GM21723 (cell line): ENCODE measurements at regions not wholly inside any gene's neighbourhood (a gene's known extent, or its start where the extent isn't known, plus 50 kb on each side); places are given as distances from the start of the nearest gene placed in this dataset.

Experiments
- ATAC-seq: cut with Tn5 transposase; IDR thresholded peaks from one replicate; pipeline ENCODE4 v1.9.1; 2021; ENCODE audit warnings: mild to moderate bottlenecking, moderate library complexity; ENCODE audit not compliant: unreplicated experiment

DNA sequence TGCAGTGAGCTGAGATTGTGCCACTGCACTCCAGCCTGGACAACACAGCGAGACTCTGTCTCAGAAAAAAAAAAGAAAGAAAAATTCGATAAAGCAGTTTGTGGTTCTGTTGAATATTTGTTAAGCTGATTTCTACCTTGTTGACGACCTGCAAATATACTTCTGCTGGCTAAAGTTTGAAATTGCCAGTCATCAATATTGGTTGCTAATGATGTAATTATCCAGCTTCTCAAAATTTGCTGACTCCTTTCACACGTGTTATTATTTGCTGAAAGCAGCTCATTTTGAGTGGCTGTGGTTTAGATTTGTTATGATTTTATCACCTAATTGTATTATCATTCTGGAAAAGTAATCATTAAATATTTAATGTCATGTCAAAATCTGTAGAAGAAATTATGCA is 774.3 kb downstream of the QKI start:
- ATAC-seq = no peak

DNA sequence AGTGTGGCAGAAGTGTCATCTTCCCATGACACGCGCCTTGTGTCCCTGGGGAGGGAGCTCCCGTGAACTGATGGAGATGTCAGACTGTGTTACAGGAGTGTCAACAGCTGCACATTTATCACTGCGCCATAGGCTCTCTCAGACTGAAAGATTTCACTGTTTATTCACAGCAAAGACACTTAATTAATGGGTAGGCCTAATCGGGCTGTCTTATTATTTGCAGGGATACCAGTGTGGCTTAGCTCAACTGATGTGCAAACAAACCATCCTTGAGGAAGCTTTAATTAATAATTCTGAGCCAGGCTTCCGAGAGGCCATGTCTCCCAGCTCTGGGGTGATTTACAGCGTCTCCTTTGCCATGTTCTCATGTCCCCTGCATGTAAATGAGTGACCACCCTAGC is 771.0 kb downstream of the QKI start:
- ATAC-seq = no peak

DNA sequence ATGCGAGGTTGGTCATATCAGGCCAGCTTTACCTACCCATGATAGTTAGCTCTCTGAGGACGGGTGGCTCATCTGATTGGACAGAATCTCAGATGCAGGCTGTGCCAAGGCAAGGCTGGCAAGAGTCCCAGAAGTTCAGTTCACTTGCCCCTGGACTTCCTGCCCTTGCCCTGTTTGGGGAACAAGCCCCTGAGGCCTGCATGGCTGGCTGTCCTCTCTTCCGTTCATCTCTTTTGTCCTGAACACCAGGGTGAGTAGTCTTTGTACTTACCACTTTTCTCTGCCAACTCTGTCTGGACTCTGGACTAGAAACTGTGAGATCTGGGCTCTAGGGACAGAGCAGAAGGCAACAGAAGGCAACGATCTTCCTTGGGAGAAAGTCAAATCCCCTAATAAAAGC is 769.9 kb downstream of the QKI start:
- no peak for ATAC-seq

DNA sequence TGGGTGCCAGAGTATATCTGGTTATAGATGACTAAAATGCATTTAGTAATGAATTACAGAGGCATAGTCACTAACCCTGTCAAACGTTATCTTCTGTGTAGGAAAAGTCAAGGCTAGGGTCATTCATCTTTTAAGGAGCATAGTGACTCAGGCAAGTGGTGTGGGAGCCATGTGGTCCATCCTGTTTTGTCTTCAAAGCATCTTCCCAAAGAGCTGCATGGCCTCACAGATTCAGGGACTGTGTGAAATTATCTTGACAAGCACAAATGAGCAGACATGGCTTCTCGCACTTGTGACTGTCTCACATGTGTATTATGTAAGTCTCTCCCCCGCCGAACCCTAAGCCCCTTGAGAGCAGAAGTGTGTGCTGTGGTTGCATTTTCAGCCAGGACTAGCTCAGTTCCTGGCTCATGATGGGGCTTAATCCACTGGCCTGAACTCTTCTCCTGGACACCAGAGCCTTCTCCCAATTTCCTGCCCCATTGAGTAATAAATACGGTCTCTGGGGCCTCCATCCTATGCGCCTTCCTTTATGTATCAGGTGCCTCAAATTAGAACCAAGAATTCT is 769.1 kb downstream of the QKI start:
- no peak for ATAC-seq

DNA sequence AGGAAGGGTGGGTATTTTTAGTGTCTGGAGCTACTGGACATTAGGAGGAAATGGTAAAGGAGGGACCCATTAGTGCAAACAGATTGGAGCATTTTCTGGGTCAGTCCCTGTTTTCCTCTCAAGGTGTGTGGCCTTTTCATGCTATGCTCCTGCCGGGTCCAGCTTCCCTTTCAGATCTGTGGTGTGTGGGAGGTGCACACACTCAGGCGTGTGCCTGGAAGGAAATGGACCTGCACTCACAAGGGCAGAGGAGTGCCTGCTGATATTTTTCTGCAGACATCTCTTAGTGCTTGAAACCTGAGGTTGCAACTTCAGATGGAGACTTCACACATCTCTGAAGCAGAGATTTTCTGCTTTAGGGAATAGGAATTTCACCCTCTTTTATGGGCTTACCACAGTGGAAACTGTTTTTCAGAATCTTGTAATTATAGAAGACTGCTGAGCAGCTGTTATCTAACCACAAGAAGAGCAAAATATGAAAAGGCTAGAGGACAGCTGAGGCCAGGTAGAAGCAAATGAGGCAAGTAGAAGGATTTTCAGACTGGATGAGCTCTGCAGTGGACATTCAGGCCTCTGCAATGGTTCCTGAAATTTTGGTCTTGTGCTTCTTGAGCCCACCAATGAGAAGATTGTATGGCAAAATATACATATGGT is 764.3 kb downstream of the QKI start:
- ATAC-seq = no peak

DNA sequence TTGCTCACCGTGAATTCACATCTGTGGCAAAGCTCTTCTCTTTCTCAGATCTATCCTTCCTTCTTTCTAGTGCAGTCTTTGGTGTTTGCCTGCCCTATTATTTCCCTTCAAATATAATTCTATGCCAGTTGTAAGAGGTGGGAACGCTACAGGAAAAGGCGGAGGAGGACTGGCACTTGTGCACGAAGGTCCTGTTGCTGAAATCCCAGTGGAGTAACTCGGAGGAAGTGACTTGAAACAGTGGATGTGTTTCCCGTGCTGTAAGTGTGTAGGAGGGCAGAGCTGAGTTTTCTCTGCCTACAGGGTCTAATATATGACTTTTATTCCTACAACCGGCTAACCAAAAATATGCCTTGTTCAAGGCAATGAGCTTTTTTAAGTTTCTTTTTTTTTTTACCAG is 754.8 kb downstream of the QKI start:
- no peak for ATAC-seq

DNA sequence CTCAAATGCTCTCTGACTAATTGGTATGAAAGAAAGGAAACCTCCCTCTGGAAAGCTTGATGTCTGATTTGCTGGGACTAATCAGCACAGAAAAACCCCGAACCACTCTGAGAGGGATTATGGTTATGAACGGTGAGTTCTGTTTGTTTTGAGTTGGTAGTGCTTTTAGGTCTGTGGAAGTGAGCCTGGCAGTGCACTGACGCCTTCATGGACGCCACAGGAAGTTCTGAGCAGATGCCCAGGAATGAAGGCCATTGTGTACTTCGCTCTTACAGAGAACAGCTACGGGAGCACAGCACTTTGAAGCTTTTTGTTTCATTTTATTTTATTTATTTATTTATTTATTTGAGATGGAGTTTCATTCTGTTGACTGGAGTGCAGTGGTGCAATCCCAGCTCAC is 754.1 kb downstream of the QKI start:
- no peak for ATAC-seq

DNA sequence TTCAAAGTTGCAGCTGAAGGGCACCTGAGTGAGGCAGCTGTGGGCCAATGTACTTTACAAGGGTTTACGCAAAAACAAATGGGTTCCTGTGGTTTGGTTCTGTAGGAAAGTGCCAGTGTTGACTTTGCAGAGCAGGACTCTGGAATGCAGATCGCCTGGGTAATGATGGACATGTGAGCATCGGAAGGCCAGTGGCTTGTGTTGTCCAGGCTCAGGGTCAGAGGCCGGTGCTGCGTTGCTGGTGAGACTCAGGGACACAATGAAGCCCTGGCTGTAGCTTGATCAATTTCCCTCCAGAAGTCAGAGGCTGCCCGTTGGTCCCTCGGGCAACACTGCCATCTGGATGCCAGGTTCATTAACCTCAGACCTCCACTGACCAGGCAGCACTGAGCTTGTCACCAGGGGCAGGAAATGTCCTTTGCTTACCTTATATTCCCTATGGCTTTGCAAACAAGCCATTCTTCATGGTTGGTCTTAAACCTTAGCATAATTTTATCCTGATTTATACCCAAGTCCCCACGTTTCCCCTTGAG is 753.4 kb downstream of the QKI start:
- no peak for ATAC-seq

DNA sequence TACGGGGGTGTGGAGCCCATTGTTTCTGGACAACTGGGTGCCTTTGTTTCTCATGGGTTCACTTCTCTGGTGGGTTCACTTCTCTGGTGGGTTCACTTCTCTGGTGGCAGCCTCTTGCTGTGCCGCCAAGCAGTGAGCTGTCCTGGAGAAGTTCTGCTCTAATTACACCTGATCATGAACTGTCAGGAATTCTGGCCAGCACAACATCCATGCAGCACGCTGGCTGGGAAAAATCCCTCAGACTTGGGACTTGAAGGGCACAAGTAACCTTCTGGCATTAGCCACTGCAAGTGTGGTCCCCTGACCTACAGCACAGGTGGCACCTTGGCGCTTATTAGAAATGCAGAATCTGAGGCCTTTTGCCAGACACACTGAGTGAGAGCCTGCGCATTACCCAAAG is 752.5 kb downstream of the QKI start:
- ATAC-seq = no peak

DNA sequence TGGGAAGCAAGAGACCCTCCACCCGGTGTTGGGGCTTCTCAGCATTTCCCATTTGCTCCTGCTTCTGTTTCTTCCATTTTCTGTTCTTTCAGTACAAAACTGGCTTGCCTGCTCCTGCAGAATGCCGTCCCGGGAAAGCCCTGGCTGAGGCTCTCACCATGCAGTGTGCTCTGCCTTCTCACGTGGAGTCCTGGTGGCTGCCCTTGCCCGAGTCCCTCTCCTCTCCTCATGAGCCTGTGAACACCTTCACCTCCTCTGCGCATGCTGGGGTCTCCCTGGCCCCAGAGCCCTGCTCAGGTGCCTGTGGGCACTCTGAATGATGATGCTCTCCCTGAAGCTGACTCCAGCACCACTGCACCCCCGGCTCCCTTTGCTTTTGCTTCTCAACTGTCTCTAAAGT is 752.0 kb downstream of the QKI start:
- ATAC-seq = no peak

DNA sequence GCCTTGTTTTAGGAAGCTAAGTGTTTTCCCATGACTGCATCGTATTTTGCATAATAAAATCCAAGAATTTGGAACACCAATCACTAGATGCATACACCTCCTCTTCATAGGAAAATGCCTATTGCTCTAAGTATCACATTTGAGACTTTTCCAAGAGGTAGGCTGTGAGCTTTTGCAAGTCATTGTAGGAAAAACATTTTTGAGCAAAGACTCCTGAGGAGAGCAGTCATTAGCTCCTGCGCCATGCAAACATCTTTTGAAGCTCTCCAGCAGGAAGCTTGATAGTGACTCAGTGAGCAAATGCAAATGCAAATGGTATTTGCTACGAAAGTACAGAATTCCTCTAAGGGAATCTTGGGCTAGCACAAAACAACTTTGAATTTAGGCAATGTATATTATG is 750.4 kb downstream of the QKI start:
- ATAC-seq = no peak

DNA sequence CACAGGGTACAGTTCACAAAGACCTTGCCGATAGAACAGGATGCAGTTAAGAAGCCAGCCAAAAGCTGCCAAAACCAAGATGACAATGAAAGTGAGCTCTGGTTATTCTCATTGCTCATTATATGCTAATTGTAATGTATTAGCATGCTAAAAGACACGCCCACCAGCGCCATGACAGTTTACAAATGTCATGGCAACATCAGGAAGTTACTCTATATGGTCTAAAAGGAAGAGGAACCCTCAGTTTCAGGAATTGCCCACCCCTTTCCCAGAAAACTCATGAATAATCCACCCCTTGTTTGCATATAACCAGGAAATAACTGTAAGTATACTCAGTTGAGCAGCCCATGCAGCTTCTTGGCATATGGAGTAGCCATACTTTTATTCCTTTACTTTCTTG is 748.7 kb downstream of the QKI start:
- ATAC-seq = no peak

DNA sequence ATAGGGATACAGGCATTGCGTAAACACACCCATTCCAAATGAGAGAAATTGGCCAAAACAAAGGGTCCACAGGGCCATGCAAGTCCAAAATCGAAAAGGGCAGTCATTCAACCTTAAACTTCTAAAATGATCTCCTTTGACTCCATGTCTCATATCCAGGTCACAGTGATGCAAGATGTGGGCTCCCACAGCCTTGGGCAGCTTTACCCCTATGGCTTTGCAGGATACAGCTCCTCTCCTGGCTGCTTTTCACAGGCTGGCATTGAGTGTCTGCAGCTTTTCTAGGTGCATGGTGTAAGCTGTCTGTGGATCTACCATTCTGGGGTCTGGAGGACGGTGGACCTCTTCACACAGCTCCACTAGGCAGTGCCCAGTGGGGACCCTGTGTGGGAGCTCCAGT is 744.5 kb downstream of the QKI start:
- no peak for ATAC-seq

DNA sequence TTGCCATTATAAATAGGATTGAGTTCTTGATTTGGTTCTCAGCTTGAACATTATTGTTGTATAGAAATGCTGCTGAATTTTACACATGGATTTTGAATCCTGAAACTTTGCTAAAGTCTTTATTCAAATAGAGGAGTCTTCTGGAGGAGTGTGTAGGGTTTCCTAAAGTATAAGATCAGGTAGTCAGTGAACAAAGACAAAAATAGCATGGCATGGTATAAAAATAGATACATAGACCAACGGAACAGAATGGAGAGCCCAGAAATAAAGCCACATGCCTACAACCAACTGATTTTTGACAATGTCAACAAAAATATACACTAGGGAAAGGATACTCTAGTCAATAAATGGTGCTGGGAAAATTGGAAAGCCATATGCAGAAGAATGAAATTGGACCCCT is 740.1 kb downstream of the QKI start:
- no peak for ATAC-seq

DNA sequence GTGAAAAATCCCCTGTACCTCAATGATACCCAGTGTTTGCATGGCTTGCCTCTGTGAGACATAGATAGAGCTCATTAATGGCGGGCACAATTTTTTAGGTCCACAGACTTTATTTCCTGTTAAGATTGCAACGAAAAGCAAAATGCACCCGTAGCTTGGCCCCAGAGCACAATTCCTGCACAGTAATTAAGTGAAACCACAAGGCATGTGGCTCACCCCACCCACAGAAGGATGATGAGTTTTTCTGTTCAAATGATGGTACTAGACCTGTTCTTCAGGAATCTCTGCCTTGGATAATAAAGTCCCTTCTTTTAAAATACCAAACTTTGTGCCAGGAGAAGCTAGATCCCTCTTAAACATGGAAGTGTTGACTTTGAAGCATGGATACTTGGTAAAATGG is 738.1 kb downstream of the QKI start:
- no peak for ATAC-seq

DNA sequence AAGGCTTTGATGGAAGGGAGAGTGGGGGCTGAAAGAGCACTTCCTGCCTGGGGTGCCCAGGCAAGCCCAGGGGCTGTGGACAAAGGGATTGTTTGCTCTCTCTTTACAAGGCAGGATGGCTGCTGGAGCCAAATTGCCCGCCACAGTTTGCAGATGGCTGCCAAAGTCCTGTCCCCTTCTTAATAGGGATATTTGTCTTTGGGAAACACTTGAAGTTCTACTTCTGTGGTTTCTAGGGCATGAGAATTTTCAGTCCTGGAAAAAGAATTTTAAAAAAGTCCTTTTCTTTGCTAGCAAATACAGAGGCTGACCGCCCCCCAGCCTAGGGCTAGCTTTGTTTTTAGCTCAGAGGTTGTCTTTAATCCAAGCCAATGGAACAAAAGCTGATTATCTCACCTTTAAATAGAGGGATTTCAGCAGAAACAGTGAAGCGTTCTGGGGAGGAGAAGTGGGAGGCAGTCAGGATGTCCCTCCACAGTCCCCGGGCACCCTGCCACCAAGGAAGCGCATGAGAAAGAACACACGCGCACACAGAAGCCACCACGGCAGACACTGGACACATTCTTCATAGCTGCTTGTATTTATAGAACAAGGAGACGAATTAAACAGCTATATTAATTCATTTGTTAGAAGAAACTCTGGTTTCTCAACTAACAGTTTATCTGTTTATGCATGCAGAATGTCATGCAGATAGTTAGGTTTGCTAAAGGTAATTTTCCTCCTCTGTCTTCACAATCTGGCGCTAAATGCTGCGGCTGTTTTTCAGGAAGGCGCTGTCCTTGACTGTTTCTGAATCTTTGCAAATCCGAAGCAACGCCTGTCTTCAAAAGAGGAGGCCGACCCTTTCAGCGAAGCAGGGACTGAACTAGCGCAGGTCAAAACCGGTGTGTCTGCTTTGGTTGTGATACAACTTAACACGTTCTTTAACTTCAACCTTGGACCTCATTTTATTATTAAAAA is 736.9 kb downstream of the QKI start:
- ATAC-seq = no peak

DNA sequence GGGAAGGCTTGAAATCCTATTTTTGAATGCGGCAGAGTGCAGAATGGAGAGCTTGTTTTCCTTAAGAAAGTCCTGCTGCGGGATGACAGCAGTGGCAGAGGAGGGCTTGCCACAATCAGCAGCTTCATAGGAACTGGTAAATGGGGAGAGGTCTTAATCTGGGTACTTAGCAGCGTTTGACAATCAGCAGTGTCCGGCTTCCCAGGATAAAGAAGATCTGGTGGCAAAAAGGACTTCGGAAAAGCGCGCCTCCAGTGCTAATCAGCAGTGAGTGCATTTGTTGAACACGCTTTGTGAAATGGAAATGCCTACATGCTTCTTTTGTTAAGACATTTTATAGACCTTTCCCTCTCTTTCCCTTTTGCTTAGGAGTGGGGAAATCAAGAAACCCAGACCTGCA is 735.7 kb downstream of the QKI start:
- ATAC-seq = no peak

DNA sequence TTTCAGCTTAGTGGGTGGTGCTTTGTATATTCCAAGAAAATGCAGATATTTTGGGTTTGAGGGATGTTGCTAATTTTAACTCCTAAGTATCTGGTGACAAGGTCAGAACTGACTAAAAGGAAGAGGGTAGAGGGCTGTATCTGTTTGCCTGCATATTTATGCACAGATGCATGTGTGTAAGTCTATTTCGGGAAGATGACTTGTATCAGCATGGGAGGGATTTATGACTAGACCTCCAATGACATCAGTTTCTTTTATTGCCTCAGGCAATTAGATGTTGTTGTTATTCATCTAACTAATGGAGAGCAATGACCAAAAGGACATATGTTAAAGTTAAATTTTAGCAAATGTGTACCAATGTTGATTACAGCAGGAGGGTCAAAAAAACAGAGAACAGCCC is 734.3 kb downstream of the QKI start:
- ATAC-seq = no peak

DNA sequence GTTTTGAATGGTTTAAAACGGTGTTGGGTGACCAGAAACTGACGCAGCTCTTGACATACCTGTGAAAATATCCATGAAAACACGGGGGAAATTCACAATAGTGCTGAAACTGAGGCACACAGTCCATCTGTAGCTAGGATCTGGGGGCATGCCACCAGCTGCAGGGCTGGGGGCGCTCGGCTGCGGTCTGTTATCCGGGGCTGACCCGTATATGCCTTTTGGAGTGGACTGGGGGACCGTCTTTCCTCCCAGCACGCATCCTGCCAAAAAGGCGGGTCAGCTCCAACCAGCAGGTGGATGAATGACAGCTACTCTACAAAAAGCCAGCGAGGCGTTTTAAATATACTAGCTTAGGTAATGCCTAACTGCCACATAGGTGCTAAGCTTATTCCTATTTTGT is 729.8 kb downstream of the QKI start:
- ATAC-seq = no peak

DNA sequence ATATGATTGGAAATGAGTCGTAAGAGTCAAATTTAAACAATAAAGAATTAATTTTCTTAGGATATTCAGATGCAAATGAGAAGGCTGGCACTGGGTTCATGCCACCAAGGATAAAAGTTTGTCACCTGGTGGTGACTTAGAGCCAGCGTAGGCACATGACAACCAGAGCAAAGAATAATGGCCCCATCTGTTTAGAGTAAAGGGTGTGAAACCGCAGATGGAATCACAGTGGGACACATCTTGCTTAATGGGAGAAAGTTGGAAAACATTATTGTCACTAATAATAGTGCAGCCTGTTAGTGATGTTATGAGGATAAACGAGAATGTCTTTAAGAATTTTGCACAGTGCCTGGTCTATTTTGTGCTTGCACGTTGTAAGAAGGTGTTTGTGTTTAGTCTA is 727.8 kb downstream of the QKI start:
- ATAC-seq = no peak

DNA sequence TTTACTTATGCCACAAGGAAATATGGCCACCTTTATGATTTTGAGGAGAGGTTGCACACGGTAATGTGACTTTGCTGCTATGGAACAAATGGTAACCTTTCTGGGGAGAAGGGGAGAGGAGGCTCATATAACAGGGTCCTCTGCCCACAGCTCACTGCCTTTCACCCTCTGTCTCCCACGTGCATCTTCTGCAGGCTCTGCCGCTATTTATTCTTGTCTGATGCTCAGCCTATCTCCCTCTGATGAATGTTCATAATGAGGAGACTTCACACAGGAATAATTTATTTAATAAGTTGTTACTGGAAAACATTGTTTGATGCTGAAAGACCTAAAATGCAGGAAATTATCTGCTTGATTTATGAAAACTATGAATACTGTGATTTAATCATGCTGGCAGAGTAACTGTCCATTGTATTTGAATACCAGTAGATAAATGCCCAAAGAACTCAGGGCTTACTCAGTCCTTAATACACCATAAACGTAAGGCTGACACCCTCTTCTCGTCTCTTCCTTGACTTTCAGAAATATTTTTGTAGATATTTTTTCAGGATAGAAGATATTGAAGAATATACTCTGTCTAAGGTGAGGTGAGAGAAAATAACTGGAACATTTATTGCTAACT is 721.1 kb downstream of the QKI start:
- ATAC-seq = no peak
